KMS-11 (cell line): ENCODE measurements at regions not wholly inside any gene's neighbourhood (a gene's known extent, or its start where the extent isn't known, plus 50 kb on each side); places are given as distances from the start of the nearest gene placed in this dataset.

Source experiments
- H2AFZ ChIP-seq: fragments of 200-600 bp; sonication (generic); 2 replicates; pipeline ENCODE4 v1.6.1; 2016; ENCODE audit warnings: antibody characterized with exemption, mixed run types, low read depth
- H3K27ac ChIP-seq: fragments of 200-600 bp; sonication (generic); 2 replicates; pipeline ENCODE4 v1.6.1; 2016; ENCODE audit warnings: mild to moderate bottlenecking, mixed run types
- H3K27me3 ChIP-seq: fragments of 200-600 bp; sonication (generic); 2 replicates; pipeline ENCODE4 v1.6.1; 2017; ENCODE audit warnings: mild to moderate bottlenecking, low read depth, mixed run types, moderate library complexity; ENCODE audit not compliant: insufficient read depth
- H3K36me3 ChIP-seq: fragments of 200-600 bp; sonication (generic); 2 replicates; pipeline ENCODE4 v1.6.1; 2017; ENCODE audit warnings: mild to moderate bottlenecking, mixed run types; ENCODE audit not compliant: insufficient read depth
- H3K4me1 ChIP-seq: fragments of 200-600 bp; sonication (generic); 2 replicates; pipeline ENCODE4 v1.6.1; 2016; ENCODE audit warnings: mild to moderate bottlenecking, low read depth, mixed run types; ENCODE audit not compliant: poor library complexity, severe bottlenecking
- H3K4me2 ChIP-seq: fragments of 200-600 bp; sonication (generic); 2 replicates; pipeline ENCODE4 v1.7.0; 2016; ENCODE audit warnings: mild to moderate bottlenecking, mixed run types
- H3K4me3 ChIP-seq: fragments of 200-600 bp; sonication (generic); IDR thresholded peaks from 2 replicates; pipeline ENCODE4 v1.6.1; 2017; ENCODE audit warnings: low read depth, low read length, mixed read lengths; ENCODE audit not compliant: insufficient read depth
- H3K79me2 ChIP-seq: fragments of 200-600 bp; sonication (generic); 2 replicates; pipeline ENCODE4 v1.6.1; 2016; ENCODE audit warnings: low read depth, mixed run types; ENCODE audit not compliant: insufficient read depth
- H3K9ac ChIP-seq: fragments of 200-600 bp; sonication (generic); 2 replicates; pipeline ENCODE4 v1.6.1; 2016; ENCODE audit warnings: mild to moderate bottlenecking, mixed run types
- H4K20me1 ChIP-seq: fragments of 200-600 bp; sonication (generic); 2 replicates; pipeline ENCODE4 v1.6.1; 2016; ENCODE audit warnings: mild to moderate bottlenecking, mixed run types; ENCODE audit not compliant: insufficient read depth
- TF ChIP-seq, protein P1 (sequence below): fragments of 200-600 bp; sonication (generic); conservative IDR thresholded peaks from 2 replicates; pipeline ENCODE4 v1.6.1; 2017; ENCODE audit warnings: low read depth, mild to moderate bottlenecking, antibody characterized with exemption, low read length, moderate library complexity, mixed read lengths

DNA sequence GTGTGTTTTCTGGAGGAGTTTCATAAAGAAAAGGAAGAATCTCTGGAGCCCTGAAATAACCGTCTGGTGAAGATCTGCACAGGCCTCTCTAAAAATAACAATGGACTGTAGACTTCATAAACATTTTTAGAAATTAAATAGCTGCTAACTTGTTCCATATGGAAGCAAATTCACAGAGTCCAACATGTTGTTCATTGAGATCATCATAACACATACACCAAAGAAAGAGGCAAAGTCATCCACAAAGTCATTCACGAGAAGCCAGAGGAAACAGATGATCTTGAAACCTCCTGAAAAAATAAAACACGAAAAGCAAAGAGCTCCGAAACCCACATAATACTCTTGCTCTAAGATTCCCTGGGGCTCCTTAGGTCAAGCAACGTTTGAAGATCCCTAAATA is 347.8 kb downstream of the EFNA5 start:
- H3K4me3 ChIP-seq, result no peak overlapping the region
- H3K27ac ChIP-seq, result no peak overlapping the region
- no peak overlapping the region for H2AFZ ChIP-seq
- H3K4me2 ChIP-seq, result no peak overlapping the region
- no peaks in the 10 kb centered on the region for H3K4me1 ChIP-seq
- H3K79me2 ChIP-seq, result no peaks in the 10 kb centered on the region
- H3K36me3 ChIP-seq, result no peaks in the 10 kb centered on the region
- no peak overlapping the region for H3K9ac ChIP-seq
- TF ChIP-seq, protein P1, sequence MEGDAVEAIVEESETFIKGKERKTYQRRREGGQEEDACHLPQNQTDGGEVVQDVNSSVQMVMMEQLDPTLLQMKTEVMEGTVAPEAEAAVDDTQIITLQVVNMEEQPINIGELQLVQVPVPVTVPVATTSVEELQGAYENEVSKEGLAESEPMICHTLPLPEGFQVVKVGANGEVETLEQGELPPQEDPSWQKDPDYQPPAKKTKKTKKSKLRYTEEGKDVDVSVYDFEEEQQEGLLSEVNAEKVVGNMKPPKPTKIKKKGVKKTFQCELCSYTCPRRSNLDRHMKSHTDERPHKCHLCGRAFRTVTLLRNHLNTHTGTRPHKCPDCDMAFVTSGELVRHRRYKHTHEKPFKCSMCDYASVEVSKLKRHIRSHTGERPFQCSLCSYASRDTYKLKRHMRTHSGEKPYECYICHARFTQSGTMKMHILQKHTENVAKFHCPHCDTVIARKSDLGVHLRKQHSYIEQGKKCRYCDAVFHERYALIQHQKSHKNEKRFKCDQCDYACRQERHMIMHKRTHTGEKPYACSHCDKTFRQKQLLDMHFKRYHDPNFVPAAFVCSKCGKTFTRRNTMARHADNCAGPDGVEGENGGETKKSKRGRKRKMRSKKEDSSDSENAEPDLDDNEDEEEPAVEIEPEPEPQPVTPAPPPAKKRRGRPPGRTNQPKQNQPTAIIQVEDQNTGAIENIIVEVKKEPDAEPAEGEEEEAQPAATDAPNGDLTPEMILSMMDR, result no peak
- H4K20me1 ChIP-seq, result no peaks in the 10 kb centered on the region
- no peaks in the 10 kb centered on the region for H3K27me3 ChIP-seq

DNA sequence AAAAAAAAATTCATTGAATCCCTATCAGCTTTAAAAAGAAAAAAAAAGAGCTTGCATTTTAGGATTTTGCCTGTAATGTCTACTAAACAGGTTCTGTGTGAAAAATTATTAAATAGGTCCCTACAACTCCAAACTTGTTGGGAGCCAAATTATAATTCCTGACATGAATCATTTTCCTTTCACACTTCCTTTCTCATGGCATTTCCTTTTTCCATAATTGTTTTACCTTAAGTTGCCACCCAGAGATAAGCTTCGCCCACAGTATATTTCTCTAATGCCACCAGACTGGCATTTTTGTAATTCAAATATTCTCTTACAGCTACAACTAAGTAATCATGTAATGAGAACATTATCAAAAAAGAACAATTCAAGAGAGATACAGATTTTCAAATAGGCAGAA is 348.8 kb downstream of the EFNA5 start:
- TF ChIP-seq, protein P1, result no peak
- Histone ChIP-seq H3K9ac (no peak overlapping the region), H3K36me3 (no peaks in the 10 kb centered on the region), H3K27me3 (no peaks in the 10 kb centered on the region), H4K20me1 (no peaks in the 10 kb centered on the region), H3K79me2 (no peaks in the 10 kb centered on the region), H3K4me3 (no peak overlapping the region), H2AFZ (no peak overlapping the region), H3K4me1 (no peaks in the 10 kb centered on the region), H3K27ac (no peak overlapping the region), H3K4me2 (no peak overlapping the region)

DNA sequence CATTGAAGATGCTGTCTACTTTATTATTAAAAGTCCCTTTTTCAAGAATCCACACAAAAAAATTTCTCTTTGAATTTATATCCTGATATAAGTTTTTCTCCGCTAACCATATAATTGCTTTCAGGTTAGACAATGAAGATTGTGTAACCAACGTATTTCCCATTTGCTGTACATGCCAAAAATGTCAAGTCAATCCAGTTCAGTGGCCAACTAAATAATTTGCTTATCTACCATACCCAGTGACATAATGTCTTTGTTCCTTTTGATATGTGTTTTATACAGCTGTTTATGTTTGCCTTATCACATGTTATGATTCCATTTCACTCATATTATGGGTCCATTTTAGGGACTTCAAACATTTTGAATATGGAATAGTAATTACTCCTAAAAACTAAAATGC is 349.9 kb downstream of the EFNA5 start:
- H4K20me1 ChIP-seq, result no peaks in the 10 kb centered on the region
- H3K79me2 ChIP-seq, result no peaks in the 10 kb centered on the region
- H3K4me2 ChIP-seq, result no peak overlapping the region
- no peaks in the 10 kb centered on the region for H3K27me3 ChIP-seq
- H2AFZ ChIP-seq, result no peak overlapping the region
- TF ChIP-seq, protein P1, result no peak
- no peaks in the 10 kb centered on the region for H3K36me3 ChIP-seq
- no peak overlapping the region for H3K4me3 ChIP-seq
- no peaks in the 10 kb centered on the region for H3K4me1 ChIP-seq
- H3K9ac ChIP-seq, result no peak overlapping the region
- H3K27ac ChIP-seq, result no peak overlapping the region

DNA sequence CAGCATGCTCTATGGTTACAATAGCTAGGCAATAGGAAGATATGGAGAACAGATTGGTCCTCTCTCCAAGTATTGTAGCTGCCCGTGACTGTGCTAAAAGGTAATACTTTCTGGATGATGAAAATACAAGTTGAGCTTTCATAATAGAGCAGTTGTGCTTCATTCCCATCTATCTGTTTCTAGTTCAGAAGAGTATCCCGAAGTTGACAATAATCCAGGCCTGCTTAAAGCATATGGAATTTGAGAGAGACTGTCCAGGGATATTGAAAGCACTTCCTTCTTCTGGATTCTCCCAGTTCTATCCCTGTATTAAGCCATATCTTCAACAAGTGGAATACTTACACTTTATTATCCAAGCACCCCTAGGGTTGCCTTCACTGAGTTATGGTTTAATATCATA is 350.4 kb downstream of the EFNA5 start:
- Histone ChIP-seq H3K36me3 (no peaks in the 10 kb centered on the region), H3K4me2 (no peak overlapping the region), H2AFZ (no peak overlapping the region), H3K27ac (no peak overlapping the region), H3K4me1 (no peaks in the 10 kb centered on the region), H3K79me2 (no peaks in the 10 kb centered on the region), H3K9ac (no peak overlapping the region), H4K20me1 (no peaks in the 10 kb centered on the region), H3K27me3 (no peaks in the 10 kb centered on the region), H3K4me3 (no peak overlapping the region)
- TF ChIP-seq, protein P1, result no peak

DNA sequence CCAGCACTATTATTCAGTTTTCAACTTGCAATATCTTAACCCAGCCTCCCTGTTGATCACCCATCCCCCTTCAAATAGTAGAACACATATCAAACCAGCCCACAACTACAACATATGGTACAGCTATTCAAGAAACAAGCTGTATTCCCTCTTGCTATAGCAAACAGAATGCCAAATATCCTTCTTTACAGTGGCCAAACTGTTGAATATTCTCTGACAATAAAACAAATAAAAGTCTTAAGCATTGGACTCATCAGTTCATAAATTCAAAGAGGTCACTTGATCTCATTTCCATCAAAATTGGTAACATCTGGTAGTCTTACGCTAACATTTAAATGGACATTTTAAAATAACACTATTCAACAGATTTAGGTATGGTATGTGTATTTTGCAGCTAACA is 350.8 kb downstream of the EFNA5 start:
- H3K27ac ChIP-seq, result no peak overlapping the region
- H3K36me3 ChIP-seq, result no peaks in the 10 kb centered on the region
- H3K9ac ChIP-seq, result no peak overlapping the region
- TF ChIP-seq, protein P1, result no peak
- no peaks in the 10 kb centered on the region for H4K20me1 ChIP-seq
- no peak overlapping the region for H3K4me3 ChIP-seq
- H3K27me3 ChIP-seq, result no peaks in the 10 kb centered on the region
- H3K4me1 ChIP-seq, result no peaks in the 10 kb centered on the region
- no peaks in the 10 kb centered on the region for H3K79me2 ChIP-seq
- no peak overlapping the region for H3K4me2 ChIP-seq
- H2AFZ ChIP-seq, result no peak overlapping the region
